Activated CD8-positive, alpha-beta memory T cell treated with anti-CD3 and anti-CD28 coated beads for 36 hours (primary cell): ENCODE measurements at regions not wholly inside any gene's neighbourhood (a gene's known extent, or its start where the extent isn't known, plus 50 kb on each side); places are given as distances from the start of the nearest gene placed in this dataset.
"Not testable (repeated sequence)": the region's sequence is repeated elsewhere in the genome, so short reads cannot be mapped to it uniquely, and the experiment has no call there.

ENCODE experiments used
- CTCF ChIA-PET: fragments of 350-600 bp; sonication (Branson Sonifier 250); formaldehyde crosslinking; loops from one replicate; lab custom pipeline; 2021; ENCODE audit warnings: antibody characterized with exemption; lab: Charles Lee
- POLR2A ChIA-PET: fragments of 350-600 bp; sonication (Branson Sonifier 250); formaldehyde crosslinking; loops from one replicate; lab custom pipeline; 2021; ENCODE audit warnings: antibody characterized with exemption; lab: Charles Lee

DNA sequence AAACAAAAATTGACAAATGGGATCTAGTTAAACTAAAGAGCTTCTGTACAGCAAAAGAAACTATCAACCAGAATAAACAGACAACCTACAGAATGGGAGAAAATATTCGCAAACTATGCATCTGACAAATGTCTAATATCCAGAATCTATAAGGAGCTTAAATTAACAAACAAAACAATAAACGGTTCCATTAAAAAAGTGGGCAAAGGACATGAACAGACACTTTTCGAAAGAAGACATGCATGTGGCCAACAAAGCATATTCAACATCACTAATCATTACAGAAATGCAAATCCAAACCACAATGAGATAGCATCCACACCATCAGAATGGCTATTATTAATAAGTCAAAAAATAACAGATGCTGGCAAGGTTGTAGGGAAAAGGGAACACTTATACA lies 50.5 kb upstream of the MED13L start:
- CTCF ChIA-PET: not testable (repeated sequence)

DNA sequence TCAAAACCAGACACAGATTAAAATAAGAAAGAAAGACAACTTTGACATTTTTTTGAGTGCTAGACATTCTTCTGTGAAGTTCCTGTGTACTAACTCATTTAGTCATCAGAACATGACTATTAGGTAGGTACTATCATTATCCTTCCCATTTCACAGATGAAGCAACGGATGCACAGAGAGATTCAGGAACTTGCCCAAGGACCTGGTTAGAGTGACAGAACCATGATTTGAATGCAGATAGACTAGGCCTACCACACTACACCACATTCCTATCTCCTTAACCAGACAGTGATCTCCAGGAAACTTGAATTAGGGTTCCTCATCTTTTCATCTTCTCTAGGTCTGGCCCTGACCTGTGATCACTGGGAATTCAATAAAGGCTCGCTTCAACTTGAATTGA lies 54.4 kb upstream of the MED13L start:
- CTCF ChIA-PET: no interaction called here
- POLR2A ChIA-PET: no interaction called here

More for the DNA sequence above, 50.5 kb upstream of the MED13L start:
- POLR2A ChIA-PET: not testable (repeated sequence)

DNA sequence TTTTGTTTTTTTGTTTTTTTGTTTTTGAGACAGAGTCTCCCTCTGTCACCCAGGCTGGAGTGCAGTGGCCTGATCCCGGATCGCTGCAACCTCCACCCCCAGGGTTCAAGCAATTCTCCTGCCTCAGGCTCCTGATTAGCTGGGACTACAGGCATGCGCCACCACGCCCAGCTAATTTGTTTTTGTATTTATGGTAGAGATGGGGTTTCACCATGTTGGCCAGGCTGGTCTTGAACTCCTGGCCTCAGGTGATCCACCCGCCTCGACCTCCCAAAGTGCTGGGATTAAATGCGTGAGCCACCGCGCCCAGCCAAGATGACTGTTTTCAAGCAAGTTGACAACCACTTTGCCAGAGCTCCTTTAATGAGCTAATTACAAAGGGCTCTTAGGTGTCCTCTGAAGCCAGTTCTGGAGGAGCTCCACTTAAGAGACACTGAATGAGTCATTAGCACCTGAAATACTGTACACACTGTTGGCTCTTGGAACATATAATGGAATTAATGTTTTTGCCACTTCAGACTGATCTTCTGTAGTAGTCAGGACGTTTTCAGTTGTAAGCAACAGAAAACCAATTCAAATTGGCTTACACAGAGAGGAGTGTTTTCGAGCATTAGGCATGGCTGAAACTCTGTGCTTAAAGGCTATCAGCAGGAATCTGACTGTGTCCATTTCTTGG lies 55.4 kb upstream of the MED13L start:
- CTCF ChIA-PET: no interaction called here
- POLR2A ChIA-PET: no interaction called here

DNA sequence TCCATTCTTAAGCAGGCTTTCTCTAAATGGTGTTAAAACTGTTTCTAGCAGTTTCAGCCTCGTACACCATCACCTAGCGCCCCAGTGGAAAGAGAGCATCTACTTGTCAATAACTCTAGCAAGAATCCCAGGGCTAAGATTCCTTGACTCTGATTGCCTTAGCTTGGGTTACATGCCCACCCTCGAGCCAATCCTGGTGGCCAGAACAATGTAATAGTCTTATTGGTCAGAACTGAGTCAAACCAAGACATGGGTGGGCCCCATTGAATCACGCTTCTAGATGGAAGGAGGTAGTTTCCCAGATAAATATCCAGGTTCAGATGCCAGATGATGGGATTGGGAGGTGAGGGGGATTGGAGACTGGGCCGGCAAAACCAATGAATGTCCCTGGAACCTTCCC lies 55.9 kb upstream of the MED13L start:
- ChIA-PET POLR2A (no interaction called here), CTCF (no interaction called here)

DNA sequence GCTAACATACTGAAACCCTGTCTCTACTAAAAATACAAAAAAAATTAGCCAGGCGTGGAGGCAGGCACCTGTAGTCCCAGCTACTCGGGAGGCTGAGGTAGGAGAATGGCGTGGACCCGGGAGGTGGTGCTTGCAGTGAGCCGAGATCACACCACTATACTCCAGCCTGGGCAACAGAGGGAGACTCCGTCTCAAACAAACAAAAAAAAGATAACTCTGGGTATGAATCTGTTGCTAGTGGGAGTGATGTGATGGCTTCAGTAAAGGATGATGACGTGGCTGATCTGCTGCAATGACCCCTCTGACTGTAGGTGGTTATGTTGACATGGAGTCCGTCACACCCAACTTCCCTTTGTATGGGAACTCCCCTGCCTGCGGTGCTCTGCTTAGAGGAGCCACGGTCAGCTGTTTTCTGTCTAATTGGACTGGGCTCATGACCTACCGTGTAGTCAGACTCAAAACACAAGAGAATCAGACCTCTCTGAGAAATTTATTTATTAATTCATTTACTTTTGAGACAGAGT lies 59.1 kb upstream of the MED13L start:
- POLR2A ChIA-PET: no interaction called here
- CTCF ChIA-PET: no interaction called here

DNA sequence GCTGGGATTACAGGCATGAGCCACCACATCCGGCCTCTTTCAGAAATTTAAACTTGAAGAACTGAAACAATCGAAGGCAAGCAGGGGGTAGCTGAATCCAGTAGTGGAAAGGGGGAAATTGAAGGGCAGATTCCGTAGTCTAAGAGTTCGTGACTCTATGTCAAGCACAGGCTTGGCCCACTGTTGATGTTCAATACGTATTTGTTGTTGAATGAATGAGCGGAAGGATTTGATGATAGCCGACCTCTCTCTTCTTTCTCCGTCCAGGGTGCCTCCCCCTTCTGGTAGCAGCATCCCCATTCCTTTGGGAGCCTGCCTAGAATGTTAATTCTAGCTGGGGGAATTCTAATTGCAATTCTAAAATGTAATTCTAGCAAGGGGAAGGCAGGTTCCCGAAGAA lies 59.8 kb upstream of the MED13L start:
- ChIA-PET CTCF (no interaction called here), POLR2A (no interaction called here)

DNA sequence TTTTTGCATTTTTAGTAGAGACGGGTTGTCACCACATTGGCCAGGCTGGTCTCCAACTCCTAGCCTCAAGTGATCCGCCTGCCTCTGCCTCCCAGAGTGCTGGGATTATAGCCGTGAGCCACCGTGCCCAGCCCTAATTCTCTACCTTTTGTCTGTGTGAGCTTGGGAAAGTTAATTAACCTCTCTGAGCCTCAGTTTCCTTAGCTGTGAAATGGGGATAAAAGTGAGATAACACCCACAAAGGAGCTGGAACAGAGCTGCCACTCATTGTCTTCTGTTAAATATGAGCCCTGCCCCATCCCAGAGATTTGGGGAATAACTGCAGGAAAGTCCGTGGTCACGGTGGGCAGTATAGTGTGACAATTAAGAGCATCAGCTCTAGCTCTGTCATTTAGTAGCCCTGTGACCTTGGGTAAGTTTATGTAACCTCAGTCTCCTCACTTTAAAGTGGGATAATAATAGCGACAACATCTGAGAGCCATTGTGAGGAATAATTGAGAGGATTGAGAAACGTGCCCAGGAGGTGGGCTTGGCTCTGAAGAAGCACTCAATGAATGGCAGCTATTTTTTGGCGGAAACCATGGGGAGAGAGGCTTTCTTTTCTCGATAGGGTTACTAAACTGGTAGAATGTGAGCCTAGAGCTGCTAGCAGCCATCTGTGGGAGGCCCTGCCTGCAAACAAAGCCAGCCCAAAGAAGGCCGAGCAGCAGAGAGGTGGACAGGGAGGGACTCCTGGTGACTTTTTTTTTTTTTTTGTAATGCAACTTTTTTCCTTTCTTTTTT lies 60.8 kb upstream of the MED13L start:
- POLR2A ChIA-PET: no interaction called here
- CTCF ChIA-PET: no interaction called here

DNA sequence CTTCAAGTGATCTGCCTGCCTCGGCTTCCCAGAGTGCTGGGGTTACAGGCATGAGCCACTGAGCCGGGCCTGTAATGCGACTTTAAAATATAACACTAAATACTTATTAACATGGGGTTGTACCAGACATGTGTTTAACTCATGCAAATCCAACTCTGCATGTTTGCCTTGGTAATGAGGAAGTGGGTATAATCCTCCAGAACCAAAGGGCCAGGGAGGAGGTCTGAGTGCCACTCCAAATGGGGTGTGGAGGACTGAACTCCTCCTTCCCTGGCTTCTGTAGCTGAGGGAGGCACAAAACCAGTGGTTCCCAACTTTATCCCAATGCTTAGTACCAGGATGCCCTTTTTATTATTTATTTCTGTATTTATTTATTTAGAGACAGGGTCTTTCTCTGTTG lies 61.6 kb upstream of the MED13L start:
- ChIA-PET CTCF (no interaction called here), POLR2A (no interaction called here)

DNA sequence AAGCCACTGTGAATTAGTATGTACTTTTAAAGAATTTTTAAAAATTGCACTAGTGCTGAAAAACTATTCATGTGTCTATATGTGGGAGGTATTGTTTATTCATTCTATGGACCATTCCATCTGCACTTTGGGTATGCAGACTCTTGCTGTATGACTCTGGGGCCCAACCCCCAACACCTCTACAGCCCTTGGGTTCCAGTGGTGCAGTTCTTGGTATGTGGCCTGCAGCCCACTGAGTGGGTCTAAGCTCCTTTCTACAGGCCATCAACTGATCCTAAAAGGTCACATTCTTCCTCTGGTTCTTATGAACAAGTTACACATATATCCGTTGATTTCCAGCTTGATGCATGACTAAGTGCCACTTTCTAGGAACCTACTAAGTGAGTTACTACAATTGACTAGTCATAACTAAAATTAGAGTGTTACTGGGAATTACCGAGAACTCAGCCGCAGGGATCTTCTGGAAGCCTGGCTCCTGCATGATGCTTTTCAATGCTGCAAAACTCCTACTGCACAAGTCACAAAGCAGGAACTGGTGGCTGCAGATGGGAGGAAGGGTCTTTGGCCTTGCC lies 62.4 kb upstream of the MED13L start:
- ChIA-PET CTCF (no interaction called here), POLR2A (interaction anchor here (0.9 kb wide), 1 partner anchor 64 kb away, joined by 8 read pairs; no protein-coding TSS in a partner anchor)

DNA sequence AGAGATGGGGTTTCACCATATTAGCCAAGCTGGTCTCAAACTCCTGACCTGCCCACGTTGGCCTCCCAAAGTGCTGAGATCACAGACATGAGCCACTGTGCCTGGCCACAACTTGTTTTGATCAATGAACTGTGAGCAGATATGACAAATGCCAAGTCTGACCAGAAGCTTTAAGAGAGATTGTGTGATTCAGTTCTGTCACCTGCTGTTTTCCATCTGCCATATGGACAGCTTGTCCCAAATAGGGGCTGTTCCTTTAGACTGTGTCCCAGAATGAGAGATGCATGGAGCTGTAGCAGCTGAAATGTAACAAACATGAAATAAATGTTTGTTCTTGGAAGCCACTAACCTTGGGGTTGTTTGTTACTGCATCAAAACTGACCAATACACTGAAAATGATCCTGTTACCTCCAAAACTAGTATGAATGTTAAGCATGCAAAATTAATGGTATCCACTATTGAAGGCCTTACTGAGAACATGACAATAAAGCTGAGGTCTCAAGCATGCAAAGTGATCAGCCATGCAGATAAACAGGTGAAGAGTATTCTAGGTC lies 65.9 kb upstream of the MED13L start:
- POLR2A ChIA-PET: no interaction called here
- CTCF ChIA-PET: no interaction called here

DNA sequence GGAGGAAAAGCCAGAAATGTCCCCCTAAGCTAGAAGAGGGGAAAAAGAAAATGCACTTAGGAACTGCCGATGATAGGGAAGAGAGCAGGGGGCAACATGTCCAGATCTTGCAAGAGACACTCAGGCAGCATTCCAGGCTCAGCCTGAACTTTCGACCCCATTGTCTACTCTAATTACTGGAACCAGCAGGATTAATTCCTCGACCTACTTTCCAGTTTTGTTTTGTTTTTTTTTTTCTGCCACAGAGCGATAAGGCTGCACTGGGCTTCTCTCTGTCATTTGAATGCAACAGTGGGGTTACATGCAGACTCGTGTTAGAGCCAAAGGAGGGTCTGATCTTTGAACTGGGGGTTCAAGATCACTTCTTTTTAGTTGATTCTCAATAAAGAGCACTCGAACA lies 68.7 kb upstream of the MED13L start:
- ChIA-PET CTCF (no interaction called here), POLR2A (no interaction called here)

DNA sequence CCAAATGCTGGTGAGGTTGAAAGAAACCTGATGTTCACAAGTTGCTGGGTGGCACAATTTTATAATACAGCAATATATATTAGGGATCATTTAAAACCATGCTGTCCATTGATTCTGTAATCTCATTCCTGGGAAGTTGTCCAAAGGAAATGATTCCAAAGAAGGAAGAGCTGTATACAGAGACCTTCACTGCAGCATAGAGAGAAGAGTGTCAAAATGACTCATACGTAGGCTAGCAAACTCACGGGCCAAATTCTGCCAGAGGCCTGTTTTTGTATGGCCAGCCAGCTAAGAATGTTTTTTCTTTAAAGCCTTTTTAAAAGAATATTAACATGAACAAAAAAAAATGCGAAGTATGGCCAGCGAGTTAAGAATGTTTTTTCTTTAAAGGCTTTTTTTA lies 69.2 kb upstream of the MED13L start:
- ChIA-PET POLR2A (no interaction called here), CTCF (no interaction called here)

DNA sequence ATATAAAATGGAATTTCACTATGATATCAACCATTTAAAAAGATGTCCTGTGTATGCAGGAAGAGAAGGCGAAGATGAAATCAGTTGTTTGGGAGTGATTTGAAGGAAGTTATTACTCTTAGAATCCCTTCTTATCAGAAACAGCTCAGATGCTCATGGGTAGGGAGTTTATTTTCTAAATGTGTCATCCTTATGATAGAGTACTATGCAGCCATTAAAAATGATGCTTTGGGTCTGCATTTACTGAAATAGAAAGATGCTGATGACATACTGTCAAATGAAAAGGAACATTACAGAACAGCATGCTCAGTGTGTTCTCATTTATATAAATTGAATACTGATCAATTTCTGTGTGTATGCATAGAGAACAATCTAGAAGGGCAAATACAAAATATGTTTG lies 69.8 kb upstream of the MED13L start:
- ChIA-PET POLR2A (no interaction called here), CTCF (no interaction called here)

DNA sequence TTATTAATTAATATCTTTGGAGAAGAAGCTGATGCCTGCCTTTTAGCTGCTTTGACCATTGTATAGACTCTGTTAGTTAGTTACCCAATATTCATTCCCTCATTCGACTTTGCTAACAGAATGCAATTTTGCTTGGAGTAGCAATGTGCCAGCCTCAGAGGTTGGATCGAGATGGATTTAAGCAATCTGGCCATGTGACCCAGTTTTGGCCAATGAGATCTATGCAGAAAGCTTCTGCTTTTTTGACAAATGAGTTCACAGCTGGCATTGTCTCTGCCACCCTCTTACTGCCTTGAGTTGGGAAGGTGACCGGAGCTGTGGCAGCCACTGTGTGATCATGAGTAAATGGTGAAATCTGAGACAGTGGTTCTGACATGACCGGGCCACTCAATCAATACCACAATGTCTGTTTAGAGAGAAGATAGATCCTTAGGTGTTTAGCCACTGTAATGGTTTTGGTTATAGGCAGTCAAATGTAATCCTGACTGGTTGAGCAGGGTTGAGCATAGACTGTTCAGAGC lies 74.9 kb upstream of the MED13L start:
- CTCF ChIA-PET: no interaction called here
- POLR2A ChIA-PET: no interaction called here

DNA sequence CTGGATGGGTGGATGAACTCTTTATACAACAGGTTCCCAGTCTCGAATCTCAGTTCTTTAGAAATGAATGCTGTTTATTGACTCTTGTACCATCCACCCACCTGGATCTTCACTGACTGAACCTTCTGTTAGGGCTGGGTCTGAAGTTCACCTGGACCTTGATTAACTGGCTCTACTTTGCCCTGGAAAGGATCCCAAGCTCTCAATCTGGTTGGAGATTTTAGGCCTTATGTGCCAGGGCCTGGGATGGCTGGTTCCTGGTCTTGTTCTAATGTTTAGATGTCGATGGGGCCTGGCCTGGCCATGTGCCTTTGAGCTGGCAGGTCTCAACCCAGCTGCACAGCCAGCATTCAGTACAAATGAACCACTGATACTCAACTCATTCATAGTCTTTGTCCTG lies 76.5 kb upstream of the MED13L start:
- ChIA-PET POLR2A (no interaction called here), CTCF (no interaction called here)

DNA sequence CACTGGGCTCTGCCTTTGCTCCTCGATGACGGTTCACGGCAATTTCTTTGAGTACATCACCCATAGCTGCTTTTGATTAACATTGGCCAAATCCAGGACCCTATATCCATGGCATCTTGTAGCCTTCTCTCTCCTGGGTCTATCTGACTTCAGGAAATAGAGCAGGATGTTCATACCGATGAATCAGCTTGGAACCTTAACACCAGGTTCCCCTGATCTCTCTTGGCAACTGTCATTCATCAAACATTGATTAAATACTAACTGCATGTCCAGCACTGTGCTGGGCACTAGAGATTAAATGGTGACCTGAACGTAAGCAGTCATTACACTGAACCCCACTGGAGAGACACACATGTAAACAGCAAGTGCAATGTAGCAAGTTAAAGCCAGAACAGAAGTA lies 77.0 kb upstream of the MED13L start:
- CTCF ChIA-PET: no interaction called here
- POLR2A ChIA-PET: no interaction called here

DNA sequence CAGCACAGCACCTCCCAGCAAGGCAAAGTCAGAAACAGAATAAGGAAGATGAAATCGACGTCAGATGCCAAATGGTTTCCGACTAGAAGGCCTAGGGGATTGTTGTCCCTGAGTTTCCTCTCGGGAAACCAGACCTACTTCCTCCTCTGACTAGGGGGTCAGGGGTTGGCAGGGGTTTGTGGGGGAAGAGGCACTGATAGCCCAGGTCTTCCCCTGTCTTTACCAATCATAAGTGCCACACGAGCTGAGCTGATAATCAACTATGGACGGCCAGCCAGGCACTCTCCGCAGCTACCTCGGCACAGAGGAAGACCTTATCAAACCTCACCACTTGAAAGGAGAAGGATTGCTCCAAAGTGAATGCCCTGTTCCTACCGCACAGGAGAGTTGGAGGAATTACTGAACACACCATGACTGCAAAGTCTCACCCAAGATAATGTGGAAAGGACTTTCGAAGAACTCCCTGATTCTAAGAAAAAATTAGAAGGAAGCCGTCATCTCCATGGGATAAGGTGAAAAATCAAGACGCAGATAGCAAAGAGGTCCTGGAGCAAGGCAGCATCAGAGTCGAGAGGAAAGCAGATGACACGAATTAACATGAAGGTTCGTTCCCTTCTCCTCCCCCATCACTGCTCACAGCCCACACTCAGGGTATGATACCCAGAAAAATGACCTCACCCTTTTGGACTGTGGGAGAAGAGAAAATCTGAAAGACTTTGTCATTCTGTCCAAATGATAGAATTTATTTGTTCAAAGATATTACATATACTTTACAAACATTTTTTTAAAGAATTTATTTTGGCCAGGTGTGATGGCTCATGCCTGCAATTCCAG lies 77.7 kb upstream of the MED13L start:
- ChIA-PET POLR2A (no interaction called here), CTCF (no interaction called here)

DNA sequence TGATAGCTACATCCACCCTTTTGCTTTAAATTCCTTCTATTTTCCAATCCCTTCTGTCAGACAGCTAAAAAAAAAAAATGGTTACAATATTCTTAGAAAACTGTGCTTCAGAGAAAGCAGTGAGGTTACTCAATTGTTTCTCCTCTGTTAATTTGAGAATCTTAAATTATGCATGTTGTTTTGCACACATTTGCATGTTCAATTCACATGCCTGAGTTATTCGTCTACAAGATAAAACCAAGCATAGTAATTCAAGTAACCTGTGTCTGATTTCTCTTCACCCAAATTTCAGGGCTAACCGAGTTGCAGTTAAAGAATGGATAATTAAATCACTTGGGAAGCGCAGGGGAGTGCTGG lies 81.0 kb upstream of the MED13L start:
- CTCF ChIA-PET: no interaction called here
- POLR2A ChIA-PET: interaction anchor here (0.6 kb wide), 1 partner anchor 380 kb away, joined by 9 read pairs; no protein-coding TSS in a partner anchor
